ENCODE measurements at regions not wholly inside any gene's neighbourhood (a gene's known extent, or its start where the extent isn't known, plus 50 kb on each side); places are given as distances from the start of the nearest gene placed in this dataset.

GRCh38 chr13:89959074-89959473, 1388.4 kb upstream of the MIR17HG start:
- TF ChIP-seq CTCF (IDR thresholded peaks at IDR 0.05) (no peak), POLR2A (IDR thresholded peaks at IDR 0.05) (no peak)
